Fibroblast of lung (primary cell): ENCODE measurements at regions not wholly inside any gene's neighbourhood (a gene's known extent, or its start where the extent isn't known, plus 50 kb on each side); places are given as distances from the start of the nearest gene placed in this dataset.

Experiments
- EZH2 ChIP-seq: IDR thresholded peaks from 2 replicates; pipeline ENCODE4 v1.5.1; 2012; ENCODE audit warnings: low read length, control low read depth, mild to moderate bottlenecking; ENCODE audit errors: missing control alignments
- TF ChIP-seq, protein P1 (sequence below), 2 donors: IDR thresholded peaks in 1 of 2; conservative IDR thresholded peaks in 1 of 2; 1 replicate in 1 of 2; 2 replicates in 1 of 2; pipeline ENCODE4 v1.5.1; 2011 to 2012; ENCODE audit warnings: low read length in 2 of 2, control low read depth in 1 of 2, inconsistent platforms in 1 of 2, low read depth in 1 of 2, mild to moderate bottlenecking in 1 of 2

DNA sequence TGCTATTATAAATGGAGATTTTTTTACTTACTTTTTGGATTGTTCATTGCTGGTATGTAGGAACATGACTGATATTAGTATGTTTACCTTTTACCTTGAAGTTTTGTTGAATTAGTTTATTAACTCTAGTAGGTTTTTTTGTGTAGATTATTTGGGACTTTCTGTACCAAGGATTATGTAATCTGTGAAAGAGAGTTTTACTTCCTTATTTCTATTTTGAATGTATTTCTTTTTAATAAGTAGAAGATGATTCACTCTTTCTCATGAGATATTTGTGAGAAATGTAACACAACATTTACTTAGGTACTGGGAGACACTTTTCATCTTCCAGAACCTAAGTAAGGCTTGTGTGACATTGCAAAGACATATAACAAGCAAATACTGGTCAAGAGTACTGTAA, 473.9 kb upstream of the HS3ST5 start:
- TF ChIP-seq, protein P1, sequence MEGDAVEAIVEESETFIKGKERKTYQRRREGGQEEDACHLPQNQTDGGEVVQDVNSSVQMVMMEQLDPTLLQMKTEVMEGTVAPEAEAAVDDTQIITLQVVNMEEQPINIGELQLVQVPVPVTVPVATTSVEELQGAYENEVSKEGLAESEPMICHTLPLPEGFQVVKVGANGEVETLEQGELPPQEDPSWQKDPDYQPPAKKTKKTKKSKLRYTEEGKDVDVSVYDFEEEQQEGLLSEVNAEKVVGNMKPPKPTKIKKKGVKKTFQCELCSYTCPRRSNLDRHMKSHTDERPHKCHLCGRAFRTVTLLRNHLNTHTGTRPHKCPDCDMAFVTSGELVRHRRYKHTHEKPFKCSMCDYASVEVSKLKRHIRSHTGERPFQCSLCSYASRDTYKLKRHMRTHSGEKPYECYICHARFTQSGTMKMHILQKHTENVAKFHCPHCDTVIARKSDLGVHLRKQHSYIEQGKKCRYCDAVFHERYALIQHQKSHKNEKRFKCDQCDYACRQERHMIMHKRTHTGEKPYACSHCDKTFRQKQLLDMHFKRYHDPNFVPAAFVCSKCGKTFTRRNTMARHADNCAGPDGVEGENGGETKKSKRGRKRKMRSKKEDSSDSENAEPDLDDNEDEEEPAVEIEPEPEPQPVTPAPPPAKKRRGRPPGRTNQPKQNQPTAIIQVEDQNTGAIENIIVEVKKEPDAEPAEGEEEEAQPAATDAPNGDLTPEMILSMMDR (conservative IDR thresholded peaks at IDR 0.05 in 1 of 2, IDR thresholded peaks at IDR 0.05 in 1 of 2; ENCODE audit: low read depth in 1 of 2, low read length in 2 of 2) = no peak
- no peak for TF ChIP-seq EZH2
